Epithelial cell of esophagus (primary cell): ENCODE measurements at regions not wholly inside any gene's neighbourhood (a gene's known extent, or its start where the extent isn't known, plus 50 kb on each side); places are given as distances from the start of the nearest gene placed in this dataset.

Source experiments
- DNase-seq: peaks from one replicate; pipeline ENCODE4 v3.0.0; 2010; ENCODE audit warnings: low read depth
- H3K4me3 ChIP-seq: 2 replicates; pipeline ENCODE4 v1.5.1; 2011; ENCODE audit warnings: mild to moderate bottlenecking, low read length, control low read depth
- CTCF ChIP-seq: IDR thresholded peaks from 2 replicates; pipeline ENCODE4 v1.5.1; 2011; ENCODE audit warnings: low read depth, mild to moderate bottlenecking, low read length, control low read depth, inconsistent platforms; ENCODE audit not compliant: insufficient read depth; ENCODE audit errors: missing control alignments

DNA sequence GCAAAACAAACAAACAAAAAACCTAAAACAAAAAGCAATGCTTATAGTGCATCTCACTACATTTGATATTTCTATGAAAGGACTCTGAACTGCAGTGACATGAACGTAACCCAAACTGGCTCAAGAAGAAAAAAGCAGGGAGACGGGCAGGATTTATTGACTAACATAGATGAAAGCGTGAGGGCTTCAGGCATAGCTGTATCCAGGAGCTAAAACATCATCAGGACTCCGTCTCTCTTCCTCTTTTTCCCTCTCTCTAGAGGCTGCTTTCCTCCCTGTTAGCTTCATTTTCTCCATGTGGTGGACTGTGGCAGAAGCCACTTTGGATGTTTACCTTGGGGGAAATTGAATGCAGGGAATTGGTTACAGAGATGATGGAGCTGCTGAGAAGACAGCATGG is 418.2 kb upstream of the PROK2 start:
- no peak for TF ChIP-seq CTCF
- no peak for DNase-seq
- no peak overlapping the region for H3K4me3 ChIP-seq

GRCh38 chr3:72200332-72200731 is 415.4 kb upstream of the PROK2 start:
- no peak for TF ChIP-seq CTCF
- no peak for DNase-seq

GRCh38 chr3:72199530-72199929 is 414.6 kb upstream of the PROK2 start:
- H3K4me3 ChIP-seq: no peak overlapping the region
- no peak for TF ChIP-seq CTCF
- DNase-seq: no peak

More at GRCh38 chr3:72200332-72200731, 415.4 kb upstream of the PROK2 start:
- no peak overlapping the region for H3K4me3 ChIP-seq

GRCh38 chr3:72196377-72196929 is 411.5 kb upstream of the PROK2 start:
- H3K4me3 ChIP-seq: no peak overlapping the region
- no peak for TF ChIP-seq CTCF
- no peak for DNase-seq

- no peak overlapping the region for H3K4me3 ChIP-seq
- TF ChIP-seq CTCF: no peak
- no peak for DNase-seq
Measured at GRCh38 chr3:72195895-72196294, 410.9 kb upstream of the PROK2 start.

- TF ChIP-seq CTCF: no peak
- DNase-seq: no peak
- no peak overlapping the region for H3K4me3 ChIP-seq
Measured at GRCh38 chr3:72194458-72194857, 409.5 kb upstream of the PROK2 start.

- no peak for DNase-seq
- H3K4me3 ChIP-seq: no peak overlapping the region
- no peak for TF ChIP-seq CTCF
Measured at GRCh38 chr3:72193771-72194430, 409.0 kb upstream of the PROK2 start.
